Liver (tissue), 3 donors: ENCODE measurements at regions not wholly inside any gene's neighbourhood (a gene's known extent, or its start where the extent isn't known, plus 50 kb on each side); places are given as distances from the start of the nearest gene placed in this dataset.

Source experiments
- EGR1 ChIP-seq, 2 donors: IDR thresholded peaks; 2 replicates each; pipeline ENCODE4 v1.6.1; 2016 to 2018; ENCODE audit warnings: antibody characterized with exemption in 2 of 2, low read depth in 2 of 2
- RAD21 ChIP-seq, 2 donors: IDR thresholded peaks; 2 replicates each; pipeline ENCODE4 v1.6.1; 2016; ENCODE audit warnings: antibody characterized with exemption in 2 of 2, mild to moderate bottlenecking in 2 of 2
- TF ChIP-seq, protein P1 (sequence below): fragments of 150-350 bp; IDR thresholded peaks from 2 replicates; pipeline ENCODE4 v1.5.1; 2017; ENCODE audit warnings: improper control_type of control experiment, low read depth, low read length; ENCODE audit not compliant: missing input control
- TF ChIP-seq, protein P2 (sequence below): IDR thresholded peaks from 2 replicates; pipeline ENCODE4 v1.6.1; 2016; ENCODE audit warnings: antibody characterized with exemption, mild to moderate bottlenecking
- TF ChIP-seq, protein P3 (sequence below): IDR thresholded peaks from 2 replicates; pipeline ENCODE4 v1.6.1; 2016; ENCODE audit warnings: antibody characterized with exemption
- donor health status: healthy.
- donor health status: healthy.

DNA sequence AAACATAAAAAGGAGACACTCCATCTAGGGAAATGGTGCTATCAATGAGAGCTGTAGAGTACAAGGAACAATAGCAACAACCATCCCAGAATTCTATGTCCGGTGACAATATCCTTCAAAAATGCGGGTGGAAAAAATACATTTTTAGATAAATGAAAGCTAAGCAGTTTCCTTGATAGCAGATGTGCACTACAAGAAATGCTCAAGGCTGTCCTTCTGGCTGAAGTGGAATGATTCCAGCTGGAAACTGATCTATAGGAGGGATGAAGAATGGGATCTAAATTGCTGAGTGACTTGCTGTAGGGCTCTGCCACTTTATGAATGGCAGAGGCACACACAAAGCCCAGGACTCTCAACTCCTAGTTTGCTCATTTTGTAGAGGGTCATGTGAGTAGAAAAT lies 763.1 kb downstream of the C6orf118 start:
- TF ChIP-seq, protein P1, sequence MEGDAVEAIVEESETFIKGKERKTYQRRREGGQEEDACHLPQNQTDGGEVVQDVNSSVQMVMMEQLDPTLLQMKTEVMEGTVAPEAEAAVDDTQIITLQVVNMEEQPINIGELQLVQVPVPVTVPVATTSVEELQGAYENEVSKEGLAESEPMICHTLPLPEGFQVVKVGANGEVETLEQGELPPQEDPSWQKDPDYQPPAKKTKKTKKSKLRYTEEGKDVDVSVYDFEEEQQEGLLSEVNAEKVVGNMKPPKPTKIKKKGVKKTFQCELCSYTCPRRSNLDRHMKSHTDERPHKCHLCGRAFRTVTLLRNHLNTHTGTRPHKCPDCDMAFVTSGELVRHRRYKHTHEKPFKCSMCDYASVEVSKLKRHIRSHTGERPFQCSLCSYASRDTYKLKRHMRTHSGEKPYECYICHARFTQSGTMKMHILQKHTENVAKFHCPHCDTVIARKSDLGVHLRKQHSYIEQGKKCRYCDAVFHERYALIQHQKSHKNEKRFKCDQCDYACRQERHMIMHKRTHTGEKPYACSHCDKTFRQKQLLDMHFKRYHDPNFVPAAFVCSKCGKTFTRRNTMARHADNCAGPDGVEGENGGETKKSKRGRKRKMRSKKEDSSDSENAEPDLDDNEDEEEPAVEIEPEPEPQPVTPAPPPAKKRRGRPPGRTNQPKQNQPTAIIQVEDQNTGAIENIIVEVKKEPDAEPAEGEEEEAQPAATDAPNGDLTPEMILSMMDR: no peak
- TF ChIP-seq, protein P2, sequence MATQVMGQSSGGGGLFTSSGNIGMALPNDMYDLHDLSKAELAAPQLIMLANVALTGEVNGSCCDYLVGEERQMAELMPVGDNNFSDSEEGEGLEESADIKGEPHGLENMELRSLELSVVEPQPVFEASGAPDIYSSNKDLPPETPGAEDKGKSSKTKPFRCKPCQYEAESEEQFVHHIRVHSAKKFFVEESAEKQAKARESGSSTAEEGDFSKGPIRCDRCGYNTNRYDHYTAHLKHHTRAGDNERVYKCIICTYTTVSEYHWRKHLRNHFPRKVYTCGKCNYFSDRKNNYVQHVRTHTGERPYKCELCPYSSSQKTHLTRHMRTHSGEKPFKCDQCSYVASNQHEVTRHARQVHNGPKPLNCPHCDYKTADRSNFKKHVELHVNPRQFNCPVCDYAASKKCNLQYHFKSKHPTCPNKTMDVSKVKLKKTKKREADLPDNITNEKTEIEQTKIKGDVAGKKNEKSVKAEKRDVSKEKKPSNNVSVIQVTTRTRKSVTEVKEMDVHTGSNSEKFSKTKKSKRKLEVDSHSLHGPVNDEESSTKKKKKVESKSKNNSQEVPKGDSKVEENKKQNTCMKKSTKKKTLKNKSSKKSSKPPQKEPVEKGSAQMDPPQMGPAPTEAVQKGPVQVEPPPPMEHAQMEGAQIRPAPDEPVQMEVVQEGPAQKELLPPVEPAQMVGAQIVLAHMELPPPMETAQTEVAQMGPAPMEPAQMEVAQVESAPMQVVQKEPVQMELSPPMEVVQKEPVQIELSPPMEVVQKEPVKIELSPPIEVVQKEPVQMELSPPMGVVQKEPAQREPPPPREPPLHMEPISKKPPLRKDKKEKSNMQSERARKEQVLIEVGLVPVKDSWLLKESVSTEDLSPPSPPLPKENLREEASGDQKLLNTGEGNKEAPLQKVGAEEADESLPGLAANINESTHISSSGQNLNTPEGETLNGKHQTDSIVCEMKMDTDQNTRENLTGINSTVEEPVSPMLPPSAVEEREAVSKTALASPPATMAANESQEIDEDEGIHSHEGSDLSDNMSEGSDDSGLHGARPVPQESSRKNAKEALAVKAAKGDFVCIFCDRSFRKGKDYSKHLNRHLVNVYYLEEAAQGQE: no peak
- no peak for TF ChIP-seq RAD21 (IDR thresholded peaks at IDR 0.05)
- TF ChIP-seq, protein P3, sequence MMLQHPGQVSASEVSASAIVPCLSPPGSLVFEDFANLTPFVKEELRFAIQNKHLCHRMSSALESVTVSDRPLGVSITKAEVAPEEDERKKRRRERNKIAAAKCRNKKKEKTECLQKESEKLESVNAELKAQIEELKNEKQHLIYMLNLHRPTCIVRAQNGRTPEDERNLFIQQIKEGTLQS: no peak
- TF ChIP-seq EGR1 (IDR thresholded peaks at IDR 0.05; ENCODE audit: low read depth in 2 of 2): no peak
